22Rv1 (cell line): ENCODE measurements at regions not wholly inside any gene's neighbourhood (a gene's known extent, or its start where the extent isn't known, plus 50 kb on each side); places are given as distances from the start of the nearest gene placed in this dataset.

ENCODE experiments used
- CTCF ChIP-seq: fragments of 450-650 bp; IDR thresholded peaks from 2 replicates; pipeline ENCODE4 v1.5.1; 2017; ENCODE audit warnings: mild to moderate bottlenecking
- ZFX ChIP-seq: fragments of 450-650 bp; IDR thresholded peaks from 2 replicates; pipeline ENCODE4 v1.6.1; 2017; ENCODE audit warnings: antibody characterized with exemption, borderline replicate concordance

GRCh38 chr20:51158226-51158625, 135.3 kb upstream of the KCNG1 start:
- TF ChIP-seq CTCF (no peak), ZFX (no peak)
